ENCODE measurements at regions not wholly inside any gene's neighbourhood (a gene's known extent, or its start where the extent isn't known, plus 50 kb on each side); places are given as distances from the start of the nearest gene placed in this dataset.
"Not testable (repeated sequence)": the region's sequence is repeated elsewhere in the genome, so short reads cannot be mapped to it uniquely, and the experiment has no call there.

DNA sequence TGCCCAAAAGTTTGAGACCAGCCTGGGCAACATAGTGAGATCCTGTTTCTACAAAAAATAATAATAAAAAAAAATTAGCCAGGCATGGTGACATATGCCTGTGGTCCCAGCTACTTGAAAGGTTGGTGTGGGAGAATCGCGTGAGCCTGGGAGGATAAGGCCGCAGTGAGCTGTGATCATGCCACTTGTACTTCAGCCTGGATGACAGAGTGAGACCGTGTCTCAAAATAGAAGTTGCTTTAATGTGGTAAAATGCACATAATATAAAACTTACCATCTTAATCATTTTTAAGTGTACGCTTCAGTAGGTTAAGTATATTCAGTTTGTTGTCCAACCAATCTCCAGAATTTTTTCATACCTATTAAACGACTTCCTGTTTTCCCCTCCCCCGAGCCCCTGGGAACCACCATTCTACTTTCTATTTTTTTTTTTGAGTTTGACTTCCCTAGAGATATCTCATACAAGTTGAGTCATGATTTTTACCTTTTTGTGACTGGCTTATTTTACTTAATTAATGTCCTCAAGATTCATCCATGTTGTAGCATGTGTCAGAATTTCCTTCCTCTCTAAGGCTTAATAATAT is 120.1 kb upstream of the POC5 start:
- FAIRE-seq (no peak), DNase-seq (ENCODE audit: insufficient read length) (no peak)
- TF ChIP-seq TAF1 (IDR thresholded peaks at IDR 0.05; ENCODE audit: borderline replicate concordance, low read depth, low read length): no peak
- TF ChIP-seq POLR2A (IDR thresholded peaks at IDR 0.05; ENCODE audit: low read depth, low read length): no peak
- TF ChIP-seq POLR2AphosphoS5 (IDR thresholded peaks at IDR 0.05; ENCODE audit: low read depth, low read length): no peak

GRCh38 chr5:75831561-75831960 is 114.3 kb upstream of the POC5 start:
- no peak for FAIRE-seq
- TF ChIP-seq POLR2A (IDR thresholded peaks at IDR 0.05; ENCODE audit: low read depth, low read length) (no peak), POLR2AphosphoS5 (IDR thresholded peaks at IDR 0.05; ENCODE audit: low read depth, low read length) (no peak), TAF1 (IDR thresholded peaks at IDR 0.05; ENCODE audit: borderline replicate concordance, low read depth, low read length) (no peak)
- DNase-seq (ENCODE audit: insufficient read length): no peak

GRCh38 chr5:75828029-75828428 is 110.8 kb upstream of the POC5 start:
- DNase-seq (ENCODE audit: insufficient read length): no peak
- FAIRE-seq: no peak
- TF ChIP-seq TAF1 (IDR thresholded peaks at IDR 0.05; ENCODE audit: borderline replicate concordance, low read depth, low read length) (no peak), POLR2A (IDR thresholded peaks at IDR 0.05; ENCODE audit: low read depth, low read length) (no peak)

DNA sequence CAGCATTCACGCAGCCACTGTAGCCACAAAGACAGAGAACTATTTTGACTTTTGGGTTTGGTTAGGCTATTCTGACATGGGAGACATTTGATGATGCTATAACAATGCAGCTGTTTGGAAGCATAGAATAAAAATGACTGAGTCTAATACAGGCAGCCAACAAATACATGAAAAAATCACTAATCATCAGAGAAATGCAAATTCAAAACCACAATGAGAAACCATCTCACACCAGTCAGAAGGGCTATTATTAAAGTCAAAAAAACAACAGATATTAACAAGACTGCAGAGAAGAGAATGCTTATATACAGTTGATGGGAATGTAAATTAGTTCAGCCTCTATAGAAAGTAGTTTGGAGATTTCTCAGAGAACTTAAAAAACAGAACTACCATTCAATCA is 107.1 kb upstream of the POC5 start:
- FAIRE-seq (no peak), DNase-seq (ENCODE audit: insufficient read length) (no peak)
- TF ChIP-seq POLR2AphosphoS5 (IDR thresholded peaks at IDR 0.05; ENCODE audit: low read depth, low read length): no peak
- no peak for TF ChIP-seq POLR2A (IDR thresholded peaks at IDR 0.05; ENCODE audit: low read depth, low read length)
- no peak for TF ChIP-seq TAF1 (IDR thresholded peaks at IDR 0.05; ENCODE audit: borderline replicate concordance, low read depth, low read length)

DNA sequence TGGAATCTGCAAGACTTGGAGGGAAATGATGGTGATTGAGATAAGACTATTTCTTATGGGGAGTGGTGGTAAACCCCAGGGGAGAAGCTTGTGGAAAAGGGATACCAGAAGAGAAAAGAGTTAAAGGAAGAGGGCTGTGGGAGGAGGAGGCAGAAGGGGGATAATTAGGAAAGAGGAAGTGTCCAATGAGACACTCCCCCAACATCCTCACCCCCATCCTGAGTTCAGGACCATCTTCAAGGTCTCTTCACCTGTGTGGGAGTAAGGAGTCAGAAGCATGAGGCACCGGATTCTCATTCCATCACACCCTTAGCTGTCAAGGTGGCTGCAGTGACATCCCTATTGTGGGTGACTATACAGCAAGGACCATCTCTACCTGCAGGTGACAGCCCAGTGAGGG is 106.6 kb upstream of the POC5 start:
- DNase-seq (ENCODE audit: insufficient read length): no peak
- FAIRE-seq: no peak
- TF ChIP-seq POLR2A (IDR thresholded peaks at IDR 0.05; ENCODE audit: low read depth, low read length): no peak
- no peak for TF ChIP-seq POLR2AphosphoS5 (IDR thresholded peaks at IDR 0.05; ENCODE audit: low read depth, low read length)

- DNase-seq (ENCODE audit: insufficient read length) (no peak), FAIRE-seq (no peak)
Observed at GRCh38 chr5:75818661-75819060, 101.4 kb upstream of the POC5 start.

GRCh38 chr5:75799695-75800094 is 82.5 kb upstream of the POC5 start:
- DNase-seq (ENCODE audit: insufficient read length); FAIRE-seq: not testable (repeated sequence)

More at GRCh38 chr5:75818661-75819060, 101.4 kb upstream of the POC5 start:
- TF ChIP-seq TAF1 (IDR thresholded peaks at IDR 0.05; ENCODE audit: borderline replicate concordance, low read depth, low read length) (no peak), POLR2AphosphoS5 (IDR thresholded peaks at IDR 0.05; ENCODE audit: low read depth, low read length) (no peak), POLR2A (IDR thresholded peaks at IDR 0.05; ENCODE audit: low read depth, low read length) (no peak)

- not testable (repeated sequence) for DNase-seq (ENCODE audit: insufficient read length); FAIRE-seq
Observed at GRCh38 chr5:75769338-75769737, 52.1 kb upstream of the POC5 start.

Data from GM12892 (cell line).